Mesendoderm (in vitro differentiated cells): ENCODE measurements at regions not wholly inside any gene's neighbourhood (a gene's known extent, or its start where the extent isn't known, plus 50 kb on each side); places are given as distances from the start of the nearest gene placed in this dataset.

ENCODE experiments used
- DNase-seq: peaks from one replicate; pipeline ENCODE4 v3.0.0; 2013
- H2AK5ac ChIP-seq: 2 replicates; pipeline ENCODE4 v1.6.1; 2013; ENCODE audit warnings: low read length, inconsistent platforms
- H2BK120ac ChIP-seq: 2 replicates; pipeline ENCODE4 v1.6.1; 2013; ENCODE audit warnings: low read depth, mild to moderate bottlenecking, low read length, moderate library complexity, mixed read lengths
- H2BK15ac ChIP-seq: replicated peaks from 2 replicates; pipeline ENCODE4 v1.6.1; 2013; ENCODE audit warnings: low read depth, mild to moderate bottlenecking, moderate library complexity
- H2BK5ac ChIP-seq: 2 replicates; pipeline ENCODE4 v1.6.1; 2013; ENCODE audit warnings: low read length, inconsistent platforms
- H3K18ac ChIP-seq: 2 replicates; pipeline ENCODE4 v1.6.1; 2013; ENCODE audit warnings: mild to moderate bottlenecking, low read length, mixed read lengths
- H3K23ac ChIP-seq: one replicate; pipeline ENCODE4 v1.6.1; 2013; ENCODE audit warnings: low read length
- H3K27ac ChIP-seq: 2 replicates; pipeline ENCODE4 v1.5.1; 2013; ENCODE audit warnings: low read depth, mild to moderate bottlenecking, inconsistent platforms, low read length, moderate library complexity
- H3K27me3 ChIP-seq: 2 replicates; pipeline ENCODE4 v1.6.1; 2013; ENCODE audit warnings: low read length, control low read depth, mild to moderate bottlenecking, inconsistent platforms; ENCODE audit not compliant: insufficient read depth, poor library complexity
- H3K36me3 ChIP-seq: 2 replicates; pipeline ENCODE4 v1.6.1; 2013; ENCODE audit warnings: low read length, inconsistent platforms; ENCODE audit not compliant: control insufficient read depth, insufficient read depth
- H3K4ac ChIP-seq: one replicate; pipeline ENCODE4 v1.6.1; 2013; ENCODE audit warnings: low read depth, mild to moderate bottlenecking, low read length, moderate library complexity
- H3K4me1 ChIP-seq: 2 replicates; pipeline ENCODE4 v1.6.1; 2013; ENCODE audit warnings: low read depth, low read length, inconsistent platforms; ENCODE audit not compliant: control insufficient read depth
- H3K4me2 ChIP-seq: 2 replicates; pipeline ENCODE4 v1.6.1; 2013; ENCODE audit warnings: low read length
- H3K4me3 ChIP-seq: 2 replicates; pipeline ENCODE4 v1.5.1; 2013; ENCODE audit warnings: mild to moderate bottlenecking, low read length
- H3K56ac ChIP-seq: one replicate; pipeline ENCODE4 v1.6.1; 2013; ENCODE audit warnings: low read length
- H3K79me1 ChIP-seq: 2 replicates; pipeline ENCODE4 v1.6.1; 2013; ENCODE audit warnings: low read length, inconsistent platforms
- H3K79me2 ChIP-seq: 2 replicates; pipeline ENCODE4 v1.6.1; 2013; ENCODE audit warnings: mild to moderate bottlenecking, low read length; ENCODE audit not compliant: control insufficient read depth, insufficient read depth
- H3K9ac ChIP-seq: 2 replicates; pipeline ENCODE4 v1.6.1; 2013; ENCODE audit warnings: low read length, inconsistent platforms
- H4K5ac ChIP-seq: one replicate; pipeline ENCODE4 v1.6.1; 2013; ENCODE audit warnings: low read length
- H4K8ac ChIP-seq: one replicate; pipeline ENCODE4 v1.6.1; 2013; ENCODE audit warnings: low read depth, mild to moderate bottlenecking, control low read depth, low read length, moderate library complexity
- WGBS: extraction: QIAGEN DNeasy Blood & Tissue Kit; methylation state at CpG from one replicate; pipeline ENCODE4 v1.1.7; 2013; ENCODE audit warnings: low lambda C conversion rate, missing lambda C conversion rate; ENCODE audit not compliant: insufficient coverage; ENCODE audit errors: extremely low coverage; 5-methylcytosine and 5-hydroxymethylcytosine counted together

DNA sequence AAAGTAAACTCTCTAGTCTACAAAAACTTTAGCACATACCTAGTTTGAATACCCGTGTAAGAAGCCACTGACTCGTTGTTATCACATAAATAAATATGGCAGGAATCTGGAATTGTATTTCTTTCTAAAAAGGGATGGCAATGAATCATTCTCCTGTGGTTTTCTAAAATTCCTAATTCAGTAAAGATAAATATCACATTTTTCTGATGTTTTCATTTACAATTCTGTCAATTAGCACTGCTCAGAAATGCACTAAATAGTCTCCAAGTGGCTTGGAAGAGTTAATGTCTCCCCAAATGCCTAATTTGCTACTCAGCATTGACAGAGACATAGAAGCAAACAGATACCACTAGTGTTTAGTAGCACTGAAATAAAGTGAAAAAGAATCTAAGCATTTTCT lies 547.7 kb upstream of the SLITRK1 start:
- H3K36me3 ChIP-seq: no peaks in the 10 kb centered on the region
- H3K79me1 ChIP-seq: no peaks in the 10 kb centered on the region
- no CpG with 5 or more reads among the region's 2 CpGs for WGBS
- H3K4me2 ChIP-seq: no peak overlapping the region
- H3K56ac ChIP-seq: no peak overlapping the region
- H3K4me1 ChIP-seq: peaks cover 3% of the 10 kb centered on the region
- H3K4ac ChIP-seq: no peak overlapping the region
- no peaks in the 10 kb centered on the region for H3K79me2 ChIP-seq
- H2BK5ac ChIP-seq: no peak overlapping the region
- H3K27me3 ChIP-seq: no peaks in the 10 kb centered on the region
- H4K5ac ChIP-seq: no peak overlapping the region
- H3K23ac ChIP-seq: no peak overlapping the region
- H3K9ac ChIP-seq: no peak overlapping the region
- H4K8ac ChIP-seq: no peak overlapping the region
- no peak for DNase-seq
- no peak overlapping the region for H2BK15ac ChIP-seq
- no peak overlapping the region for H2AK5ac ChIP-seq
- H3K18ac ChIP-seq: no peak overlapping the region
- no peak overlapping the region for H2BK120ac ChIP-seq
- H3K27ac ChIP-seq: no peak overlapping the region
- H3K4me3 ChIP-seq: no peak overlapping the region

GRCh38 chr13:84418041-84418440 lies 535.8 kb upstream of the SLITRK1 start:
- Histone ChIP-seq H3K79me2 (no peaks in the 10 kb centered on the region), H3K36me3 (no peaks in the 10 kb centered on the region), H3K9ac (no peak overlapping the region), H3K23ac (no peak overlapping the region), H3K4ac (no peak overlapping the region), H4K8ac (no peak overlapping the region), H3K79me1 (no peaks in the 10 kb centered on the region), H3K18ac (no peak overlapping the region), H2AK5ac (no peak overlapping the region), H3K4me3 (no peak overlapping the region), H2BK5ac (no peak overlapping the region), H3K4me2 (no peak overlapping the region), H4K5ac (no peak overlapping the region), H3K56ac (no peak overlapping the region), H3K4me1 (no peaks in the 10 kb centered on the region), H2BK120ac (no peak overlapping the region), H3K27me3 (no peaks in the 10 kb centered on the region), H3K27ac (no peak overlapping the region), H2BK15ac (no peak overlapping the region)
- no peak for DNase-seq
- WGBS: no CpG with 5 or more reads among the region's 3 CpGs

GRCh38 chr13:84417416-84417815 lies 535.1 kb upstream of the SLITRK1 start:
- Histone ChIP-seq H3K4ac (no peak overlapping the region), H3K27me3 (no peaks in the 10 kb centered on the region), H3K4me1 (no peaks in the 10 kb centered on the region), H3K23ac (no peak overlapping the region), H4K8ac (no peak overlapping the region), H3K4me2 (no peak overlapping the region), H4K5ac (no peak overlapping the region), H3K9ac (no peak overlapping the region), H3K4me3 (no peak overlapping the region), H3K18ac (no peak overlapping the region), H3K56ac (no peak overlapping the region), H2AK5ac (no peak overlapping the region), H2BK5ac (no peak overlapping the region), H3K79me2 (no peaks in the 10 kb centered on the region), H2BK120ac (no peak overlapping the region), H3K79me1 (no peaks in the 10 kb centered on the region), H3K27ac (no peak overlapping the region), H3K36me3 (no peaks in the 10 kb centered on the region), H2BK15ac (no peak overlapping the region)
- no CpG with 5 or more reads among the region's 1 CpG for WGBS
- no peak for DNase-seq

GRCh38 chr13:84413016-84413415 lies 530.7 kb upstream of the SLITRK1 start:
- H3K23ac ChIP-seq: no peak overlapping the region
- no peak overlapping the region for H3K4me2 ChIP-seq
- H3K4ac ChIP-seq: no peak overlapping the region
- no peak overlapping the region for H3K4me3 ChIP-seq
- H3K79me2 ChIP-seq: no peaks in the 10 kb centered on the region
- H2BK120ac ChIP-seq: no peak overlapping the region
- H3K4me1 ChIP-seq: no peaks in the 10 kb centered on the region
- no peak overlapping the region for H2BK15ac ChIP-seq
- H4K8ac ChIP-seq: no peak overlapping the region
- H3K9ac ChIP-seq: no peak overlapping the region
- H3K56ac ChIP-seq: no peak overlapping the region
- H3K27me3 ChIP-seq: no peaks in the 10 kb centered on the region
- H2AK5ac ChIP-seq: no peak overlapping the region
- no CpG with 5 or more reads among the region's 2 CpGs for WGBS
- H3K27ac ChIP-seq: no peak overlapping the region
- H3K18ac ChIP-seq: no peak overlapping the region
- H2BK5ac ChIP-seq: no peak overlapping the region
- no peak overlapping the region for H4K5ac ChIP-seq
- H3K36me3 ChIP-seq: no peaks in the 10 kb centered on the region
- H3K79me1 ChIP-seq: no peaks in the 10 kb centered on the region
- DNase-seq: no peak

DNA sequence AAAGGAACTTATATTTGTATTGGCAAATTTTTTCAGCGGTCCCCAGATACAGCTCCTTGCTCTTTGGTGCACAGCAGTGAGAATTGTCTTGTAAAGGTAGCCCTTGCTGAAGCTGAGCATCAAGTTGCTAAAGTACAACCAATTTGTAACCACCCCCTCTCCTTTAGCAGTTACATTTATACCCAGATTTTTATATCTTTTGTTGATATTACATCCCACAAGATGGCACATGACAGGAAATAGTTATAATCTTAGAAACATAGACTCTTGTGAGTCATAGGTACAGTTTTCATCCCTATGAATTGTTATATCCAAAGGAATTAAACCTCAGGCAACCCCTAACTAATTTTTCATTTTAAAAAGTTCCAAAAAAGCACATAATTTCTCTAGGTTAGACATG lies 523.0 kb upstream of the SLITRK1 start:
- H4K5ac ChIP-seq: no peak overlapping the region
- H3K36me3 ChIP-seq: no peaks in the 10 kb centered on the region
- H2BK120ac ChIP-seq: no peak overlapping the region
- no peak overlapping the region for H4K8ac ChIP-seq
- H3K79me1 ChIP-seq: no peaks in the 10 kb centered on the region
- no peaks in the 10 kb centered on the region for H3K79me2 ChIP-seq
- H3K27ac ChIP-seq: no peak overlapping the region
- no peak overlapping the region for H3K4me3 ChIP-seq
- H2AK5ac ChIP-seq: no peak overlapping the region
- no peak overlapping the region for H3K18ac ChIP-seq
- H3K27me3 ChIP-seq: no peaks in the 10 kb centered on the region
- no peak overlapping the region for H3K9ac ChIP-seq
- no peak overlapping the region for H3K56ac ChIP-seq
- no peak for DNase-seq
- H3K4me1 ChIP-seq: no peaks in the 10 kb centered on the region
- H2BK15ac ChIP-seq: no peak overlapping the region
- H2BK5ac ChIP-seq: no peak overlapping the region
- no CpG with 5 or more reads among the region's 1 CpG for WGBS
- H3K4me2 ChIP-seq: no peak overlapping the region
- no peak overlapping the region for H3K23ac ChIP-seq
- no peak overlapping the region for H3K4ac ChIP-seq

DNA sequence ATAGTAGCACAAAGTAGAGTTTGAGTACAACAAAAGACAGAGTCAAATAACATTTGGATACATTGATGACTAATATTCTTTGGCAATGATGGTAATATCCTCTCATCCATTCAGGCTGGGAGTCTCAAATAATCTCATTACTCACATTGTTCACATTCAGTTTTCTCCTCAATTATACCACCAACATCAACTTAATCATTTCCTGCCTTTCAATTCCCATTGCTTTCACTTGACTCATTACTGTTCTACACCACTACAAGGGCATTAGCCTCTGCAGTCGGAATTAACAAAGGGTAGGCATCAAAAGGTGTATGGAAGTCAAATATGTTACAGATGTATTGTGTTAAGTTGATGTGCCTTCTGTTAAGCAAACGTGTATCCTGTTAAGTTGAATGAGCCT lies 518.4 kb upstream of the SLITRK1 start:
- Histone ChIP-seq H3K23ac (no peak overlapping the region), H3K27ac (no peak overlapping the region), H2BK120ac (no peak overlapping the region), H2BK15ac (no peak overlapping the region), H3K9ac (no peak overlapping the region), H3K18ac (no peak overlapping the region), H3K4ac (no peak overlapping the region), H3K27me3 (no peaks in the 10 kb centered on the region), H2BK5ac (no peak overlapping the region), H3K4me3 (no peak overlapping the region), H3K56ac (no peak overlapping the region), H3K79me2 (no peaks in the 10 kb centered on the region), H3K79me1 (no peaks in the 10 kb centered on the region), H4K5ac (no peak overlapping the region), H2AK5ac (no peak overlapping the region), H3K36me3 (no peaks in the 10 kb centered on the region), H3K4me1 (no peaks in the 10 kb centered on the region), H3K4me2 (no peak overlapping the region), H4K8ac (no peak overlapping the region)
- no CpG with 5 or more reads among the region's 2 CpGs for WGBS
- DNase-seq: no peak
